GM12878 (cell line): ENCODE measurements at regions not wholly inside any gene's neighbourhood (a gene's known extent, or its start where the extent isn't known, plus 50 kb on each side); places are given as distances from the start of the nearest gene placed in this dataset.

Experiments
- ATAC-seq: fragments of 200-7000 bp; cut with Tn5 transposase; 3 replicates; pipeline ENCODE4 v1.9.1; 2020; ENCODE audit warnings: mild to moderate bottlenecking, moderate library complexity
- BruUV-seq: library from RNA; stranded (reverse); fragments of 400-500 nt; replicated peaks from 2 replicates; lab custom pipeline; 2021; lab: Mats Ljungman, UMichigan
- CTCF ChIA-PET: fragments of 300-600 bp; sonication (Branson Sonifier 250); formaldehyde crosslinking; extraction: SDS; loops from one replicate; lab custom pipeline; 2021; ENCODE audit warnings: inconsistent platforms; lab: Yijun Ruan, JAX
- POLR2A ChIA-PET: fragments of 350-600 bp; formaldehyde crosslinking; extraction: SDS; loops from one replicate; lab custom pipeline; 2021; ENCODE audit warnings: inconsistent platforms; lab: Charles Lee
- RAD21 ChIA-PET: fragments of 300-600 bp; sonication (Branson Sonifier 250); formaldehyde crosslinking; loops from one replicate; lab custom pipeline; 2023; ENCODE audit warnings: antibody characterized with exemption; ENCODE audit not compliant: unreplicated experiment; lab: Charles Lee
- SMC1A ChIA-PET: fragments of 300-600 bp; sonication (Branson Sonifier 250); formaldehyde crosslinking; loops from one replicate; lab custom pipeline; 2023; ENCODE audit not compliant: unreplicated experiment, uncharacterized antibody; lab: Charles Lee
- DNase-seq: peaks from one replicate; pipeline ENCODE4 v3.0.0-alpha.2; 2011; ENCODE audit warnings: low read depth, low spot score
- FAIRE-seq: peaks from 3 replicates; lab custom pipeline; 2011; peaks lifted over from hg19 to GRCh38; lab: Jason Lieb, UNC
- H2AFZ ChIP-seq: 2 replicates; pipeline ENCODE4 v1.6.0; 2011; ENCODE audit warnings: low read depth, low read length, control low read depth; ENCODE audit not compliant: control insufficient read depth
- H3K27ac ChIP-seq: 2 replicates; pipeline ENCODE4 v1.5.1; 2011; ENCODE audit warnings: control low read depth; ENCODE audit not compliant: control insufficient read depth, insufficient read depth
- H3K27me3 ChIP-seq, 2 experiments: replicated peaks in 1 of 2; 2 replicates each; pipeline versions ENCODE4 v1.6.0 to v1.6.1; 2011; ENCODE audit warnings: low read length in 1 of 2; ENCODE audit not compliant: control insufficient read depth in 2 of 2, insufficient read depth in 2 of 2
- H3K36me3 ChIP-seq, 2 experiments: 2 replicates each; pipeline ENCODE4 v1.5.1; 2011; ENCODE audit warnings: low read length in 1 of 2; ENCODE audit not compliant: control insufficient read depth in 2 of 2, insufficient read depth in 2 of 2
- H3K4me1 ChIP-seq: 2 replicates; pipeline ENCODE4 v1.6.1; 2011; ENCODE audit warnings: mild to moderate bottlenecking, low read length, moderate library complexity, mixed read lengths; ENCODE audit not compliant: control insufficient read depth, insufficient read depth
- H3K4me2 ChIP-seq: 2 replicates; pipeline ENCODE4 v1.6.0; 2011; ENCODE audit warnings: control low read depth; ENCODE audit not compliant: control insufficient read depth, insufficient read depth
- H3K4me3 ChIP-seq: fragments of 200-600 bp; sonication (generic); 2 replicates; pipeline ENCODE4 v1.5.1; 2016
- H3K79me2 ChIP-seq: 2 replicates; pipeline ENCODE4 v1.6.0; 2011; ENCODE audit warnings: low read length; ENCODE audit not compliant: control insufficient read depth, insufficient read depth
- H3K9ac ChIP-seq: 2 replicates; pipeline ENCODE4 v1.8.0; 2011; ENCODE audit warnings: low read length, control low read depth, mixed read lengths; ENCODE audit not compliant: control insufficient read depth, insufficient read depth
- H3K9me3 ChIP-seq: replicated peaks from 3 replicates; pipeline ENCODE4 v1.5.1; 2011; ENCODE audit warnings: mild to moderate bottlenecking, low read length; ENCODE audit not compliant: control insufficient read depth, insufficient read depth
- H4K20me1 ChIP-seq: 2 replicates; pipeline ENCODE4 v1.6.0; 2011; ENCODE audit not compliant: control insufficient read depth, insufficient read depth
- CBFB ChIP-seq: IDR thresholded peaks from 2 replicates; pipeline ENCODE4 v1.6.1; 2016; ENCODE audit warnings: antibody characterized with exemption, low read depth
- HDGF ChIP-seq: fragments of 450-650 bp; IDR thresholded peaks from 2 replicates; pipeline ENCODE4 v1.6.1; 2016; ENCODE audit warnings: antibody characterized with exemption
- JUNB ChIP-seq: IDR thresholded peaks from 2 replicates; pipeline ENCODE4 v1.6.1; 2016; ENCODE audit warnings: antibody characterized with exemption, mild to moderate bottlenecking
- NFXL1 ChIP-seq: fragments of 450-650 bp; IDR thresholded peaks from 2 replicates; pipeline ENCODE4 v1.6.1; 2017; ENCODE audit warnings: antibody characterized with exemption, mild to moderate bottlenecking, borderline replicate concordance
- NFYA ChIP-seq: IDR thresholded peaks from 2 replicates; pipeline ENCODE4 v1.6.1; 2011; ENCODE audit warnings: low read depth, mild to moderate bottlenecking, low read length, improper control_type of control experiment, borderline replicate concordance
- PAX8 ChIP-seq: fragments of 450-650 bp; IDR thresholded peaks from 2 replicates; pipeline ENCODE4 v1.6.1; 2017; ENCODE audit warnings: mild to moderate bottlenecking, moderate library complexity
- POLR2AphosphoS5 ChIP-seq: IDR thresholded peaks from 2 replicates; pipeline ENCODE4 v1.6.1; 2011; ENCODE audit warnings: mild to moderate bottlenecking, low read length, inconsistent platforms
- RAD51 ChIP-seq: fragments of 450-650 bp; IDR thresholded peaks from 2 replicates; pipeline ENCODE4 v1.6.1; 2016; ENCODE audit warnings: moderate library complexity, mild to moderate bottlenecking, inconsistent platforms
- SIN3A ChIP-seq: IDR thresholded peaks from 2 replicates; pipeline ENCODE4 v1.6.1; 2012; ENCODE audit warnings: low read depth, low read length, improper control_type of control experiment
- STAT1 ChIP-seq: fragments of 450-650 bp; conservative IDR thresholded peaks from 2 replicates; pipeline ENCODE4 v1.6.1; 2014; ENCODE audit warnings: antibody characterized with exemption, mild to moderate bottlenecking
- TAF1 ChIP-seq: IDR thresholded peaks from 2 replicates; pipeline ENCODE4 v1.6.1; 2011; ENCODE audit warnings: mild to moderate bottlenecking, low read depth, low read length, borderline replicate concordance
- TBL1XR1 ChIP-seq: IDR thresholded peaks from 2 replicates; pipeline ENCODE4 v1.6.1; 2012; ENCODE audit warnings: low read depth, low read length, improper control_type of control experiment
- WGBS: methylation state at CpG from one replicate; pipeline ENCODE4 v1.1.6; 2016; ENCODE audit warnings: low lambda C conversion rate; ENCODE audit not compliant: insufficient replicate concordance, insufficient coverage; ENCODE audit errors: missing lambda C conversion rate; 5-methylcytosine and 5-hydroxymethylcytosine counted together
- in situ Hi-C: fragments of 300-500 bp; cut with MboI; formaldehyde crosslinking; loops from 9 replicates; pipeline ENCODE4 v1.14.3; 2018; ENCODE audit warnings: mixed read lengths
- intact Hi-C: fragments of 100-400 bp; cut with micrococcal nuclease; formaldehyde crosslinking; loops from one replicate; pipeline ENCODE4 v1.14.2; 2022; ENCODE audit not compliant: unreplicated experiment
- TF ChIP-seq, protein P1 (sequence below): IDR thresholded peaks from 2 replicates; pipeline ENCODE4 v1.6.1; 2012; ENCODE audit warnings: low read length, inconsistent platforms
- TF ChIP-seq, protein P2 (sequence below): fragments of 450-650 bp; formaldehyde crosslinking; IDR thresholded peaks from 2 replicates; pipeline ENCODE4 v1.4.0; 2020; ENCODE audit warnings: mild to moderate bottlenecking, moderate library complexity
- TF ChIP-seq, protein P3 (sequence below): fragments of 450-650 bp; IDR thresholded peaks from 2 replicates; pipeline ENCODE4 v1.6.1; 2018; ENCODE audit warnings: mild to moderate bottlenecking, low read depth, moderate library complexity; ENCODE audit not compliant: partially characterized antibody

DNA sequence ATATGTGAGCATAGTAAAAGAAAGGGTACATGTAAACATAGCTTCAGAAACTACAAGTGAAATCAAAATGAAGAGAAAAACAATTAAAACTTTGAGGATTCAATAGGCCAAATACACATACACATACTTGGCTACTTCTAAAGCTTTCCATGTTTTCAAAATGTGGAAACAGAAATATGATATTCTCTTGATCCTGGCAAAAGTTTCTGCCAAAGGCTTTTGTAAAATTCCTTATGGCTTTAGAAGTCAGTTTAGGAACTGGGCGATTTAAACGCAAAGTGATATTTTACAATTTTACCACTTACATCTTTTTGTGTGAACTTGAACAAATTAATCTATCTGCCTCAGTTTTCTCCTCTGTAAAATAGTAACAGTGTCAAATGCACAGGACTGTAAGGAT is 756.4 kb downstream of the C12orf50 start:
- RAD21 ChIA-PET, result no interaction called here

More for the DNA sequence above, 756.4 kb downstream of the C12orf50 start:
- WGBS, result 73% methylated on average over 2 of the region's 2 CpGs
- no peaks in the 10 kb centered on the region for H3K9me3 ChIP-seq
- no peaks in the 10 kb centered on the region for H3K36me3 ChIP-seq
- H3K4me1 ChIP-seq, result no peaks in the 10 kb centered on the region
- H3K4me2 ChIP-seq, result no peak overlapping the region
- BruUV-seq, result no TSS peak
- CTCF ChIA-PET, result interaction anchor here (1.0 kb wide), 1 partner anchor 679 kb away, joined by 3 read pairs; no protein-coding TSS in a partner anchor
- no peak for TF ChIP-seq RAD51
- TF ChIP-seq NFYA, result no peak
- no peak for TF ChIP-seq STAT1
- TF ChIP-seq SIN3A, result no peak
- TF ChIP-seq, protein P1, sequence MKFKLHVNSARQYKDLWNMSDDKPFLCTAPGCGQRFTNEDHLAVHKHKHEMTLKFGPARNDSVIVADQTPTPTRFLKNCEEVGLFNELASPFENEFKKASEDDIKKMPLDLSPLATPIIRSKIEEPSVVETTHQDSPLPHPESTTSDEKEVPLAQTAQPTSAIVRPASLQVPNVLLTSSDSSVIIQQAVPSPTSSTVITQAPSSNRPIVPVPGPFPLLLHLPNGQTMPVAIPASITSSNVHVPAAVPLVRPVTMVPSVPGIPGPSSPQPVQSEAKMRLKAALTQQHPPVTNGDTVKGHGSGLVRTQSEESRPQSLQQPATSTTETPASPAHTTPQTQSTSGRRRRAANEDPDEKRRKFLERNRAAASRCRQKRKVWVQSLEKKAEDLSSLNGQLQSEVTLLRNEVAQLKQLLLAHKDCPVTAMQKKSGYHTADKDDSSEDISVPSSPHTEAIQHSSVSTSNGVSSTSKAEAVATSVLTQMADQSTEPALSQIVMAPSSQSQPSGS, result no peak
- no peak for TF ChIP-seq HDGF
- no peak for TF ChIP-seq TBL1XR1
- TF ChIP-seq POLR2AphosphoS5, result no peak
- no peak for TF ChIP-seq NFXL1
- TF ChIP-seq JUNB, result no peak
- TF ChIP-seq, protein P2, sequence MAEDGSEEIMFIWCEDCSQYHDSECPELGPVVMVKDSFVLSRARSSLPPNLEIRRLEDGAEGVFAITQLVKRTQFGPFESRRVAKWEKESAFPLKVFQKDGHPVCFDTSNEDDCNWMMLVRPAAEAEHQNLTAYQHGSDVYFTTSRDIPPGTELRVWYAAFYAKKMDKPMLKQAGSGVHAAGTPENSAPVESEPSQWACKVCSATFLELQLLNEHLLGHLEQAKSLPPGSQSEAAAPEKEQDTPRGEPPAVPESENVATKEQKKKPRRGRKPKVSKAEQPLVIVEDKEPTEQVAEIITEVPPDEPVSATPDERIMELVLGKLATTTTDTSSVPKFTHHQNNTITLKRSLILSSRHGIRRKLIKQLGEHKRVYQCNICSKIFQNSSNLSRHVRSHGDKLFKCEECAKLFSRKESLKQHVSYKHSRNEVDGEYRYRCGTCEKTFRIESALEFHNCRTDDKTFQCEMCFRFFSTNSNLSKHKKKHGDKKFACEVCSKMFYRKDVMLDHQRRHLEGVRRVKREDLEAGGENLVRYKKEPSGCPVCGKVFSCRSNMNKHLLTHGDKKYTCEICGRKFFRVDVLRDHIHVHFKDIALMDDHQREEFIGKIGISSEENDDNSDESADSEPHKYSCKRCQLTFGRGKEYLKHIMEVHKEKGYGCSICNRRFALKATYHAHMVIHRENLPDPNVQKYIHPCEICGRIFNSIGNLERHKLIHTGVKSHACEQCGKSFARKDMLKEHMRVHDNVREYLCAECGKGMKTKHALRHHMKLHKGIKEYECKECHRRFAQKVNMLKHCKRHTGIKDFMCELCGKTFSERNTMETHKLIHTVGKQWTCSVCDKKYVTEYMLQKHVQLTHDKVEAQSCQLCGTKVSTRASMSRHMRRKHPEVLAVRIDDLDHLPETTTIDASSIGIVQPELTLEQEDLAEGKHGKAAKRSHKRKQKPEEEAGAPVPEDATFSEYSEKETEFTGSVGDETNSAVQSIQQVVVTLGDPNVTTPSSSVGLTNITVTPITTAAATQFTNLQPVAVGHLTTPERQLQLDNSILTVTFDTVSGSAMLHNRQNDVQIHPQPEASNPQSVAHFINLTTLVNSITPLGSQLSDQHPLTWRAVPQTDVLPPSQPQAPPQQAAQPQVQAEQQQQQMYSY (CRISPR knock-in tag), result no peak
- TF ChIP-seq, protein P3, sequence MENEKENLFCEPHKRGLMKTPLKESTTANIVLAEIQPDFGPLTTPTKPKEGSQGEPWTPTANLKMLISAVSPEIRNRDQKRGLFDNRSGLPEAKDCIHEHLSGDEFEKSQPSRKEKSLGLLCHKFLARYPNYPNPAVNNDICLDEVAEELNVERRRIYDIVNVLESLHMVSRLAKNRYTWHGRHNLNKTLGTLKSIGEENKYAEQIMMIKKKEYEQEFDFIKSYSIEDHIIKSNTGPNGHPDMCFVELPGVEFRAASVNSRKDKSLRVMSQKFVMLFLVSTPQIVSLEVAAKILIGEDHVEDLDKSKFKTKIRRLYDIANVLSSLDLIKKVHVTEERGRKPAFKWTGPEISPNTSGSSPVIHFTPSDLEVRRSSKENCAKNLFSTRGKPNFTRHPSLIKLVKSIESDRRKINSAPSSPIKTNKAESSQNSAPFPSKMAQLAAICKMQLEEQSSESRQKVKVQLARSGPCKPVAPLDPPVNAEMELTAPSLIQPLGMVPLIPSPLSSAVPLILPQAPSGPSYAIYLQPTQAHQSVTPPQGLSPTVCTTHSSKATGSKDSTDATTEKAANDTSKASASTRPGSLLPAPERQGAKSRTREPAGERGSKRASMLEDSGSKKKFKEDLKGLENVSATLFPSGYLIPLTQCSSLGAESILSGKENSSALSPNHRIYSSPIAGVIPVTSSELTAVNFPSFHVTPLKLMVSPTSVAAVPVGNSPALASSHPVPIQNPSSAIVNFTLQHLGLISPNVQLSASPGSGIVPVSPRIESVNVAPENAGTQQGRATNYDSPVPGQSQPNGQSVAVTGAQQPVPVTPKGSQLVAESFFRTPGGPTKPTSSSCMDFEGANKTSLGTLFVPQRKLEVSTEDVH, result no peak
- TF ChIP-seq PAX8, result no peak
- no peak for TF ChIP-seq TAF1
- no peak for TF ChIP-seq CBFB
- SMC1A ChIA-PET, result no interaction called here
- in situ Hi-C loops (no loop called here), intact Hi-C loops (loop anchor here (5.0 kb wide), 1 partner anchor 724 kb away; no protein-coding TSS in a partner anchor)
- DNase-seq (no peak), FAIRE-seq (no peak), ATAC-seq (no peak)
- H3K4me3 ChIP-seq, result no peak overlapping the region
- no peak overlapping the region for H2AFZ ChIP-seq
- no peak overlapping the region for H3K9ac ChIP-seq
- POLR2A ChIA-PET, result no interaction called here
- H4K20me1 ChIP-seq, result no peaks in the 10 kb centered on the region
- H3K79me2 ChIP-seq, result no peaks in the 10 kb centered on the region
- no peak overlapping the region for H3K27ac ChIP-seq
- H3K27me3 ChIP-seq, result no peaks in the 10 kb centered on the region
